T1000 (cell line): ENCODE measurements at regions not wholly inside any gene's neighbourhood (a gene's known extent, or its start where the extent isn't known, plus 50 kb on each side); places are given as distances from the start of the nearest gene placed in this dataset.
A peak's percentile ranks its signal among the peaks of the same experiment; 100 is the strongest.

Experiments
- DNase-seq: peaks from one replicate; lab custom pipeline; 2025; ENCODE audit warnings: mixed read lengths; lab: John Stamatoyannopoulos, UW

GRCh38 chr14:97350894-97351731 is 553.9 kb downstream of the VRK1 start:
- no peak for DNase-seq

DNA sequence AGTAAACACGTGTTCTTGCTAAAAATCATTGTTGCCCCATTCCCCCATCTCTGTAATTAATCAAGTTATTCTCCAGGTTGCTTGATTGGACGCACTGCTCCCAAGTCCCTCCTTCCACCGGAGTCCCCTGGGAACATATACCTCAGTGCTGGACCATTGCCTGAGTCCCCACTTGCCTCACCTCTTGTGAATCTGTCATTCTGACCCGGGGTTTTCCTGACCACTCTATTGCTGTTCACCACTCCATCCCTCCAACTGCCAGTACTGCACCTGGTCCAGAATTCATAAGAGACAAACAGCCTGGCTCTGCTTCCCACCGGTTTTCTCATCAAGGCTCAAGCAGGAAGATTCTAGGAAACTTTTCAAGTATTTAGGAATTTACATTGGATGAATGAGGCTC is 555.9 kb downstream of the VRK1 start:
- no peak for DNase-seq

GRCh38 chr14:97354119-97354722 is 557.0 kb downstream of the VRK1 start:
- no peak for DNase-seq

GRCh38 chr14:97359341-97359740 is 562.2 kb downstream of the VRK1 start:
- no peak for DNase-seq

- DNase-seq = no peak
Observed at GRCh38 chr14:97361181-97361580, 564.0 kb downstream of the VRK1 start.

GRCh38 chr14:97361958-97362357 is 564.8 kb downstream of the VRK1 start:
- no peak for DNase-seq

DNA sequence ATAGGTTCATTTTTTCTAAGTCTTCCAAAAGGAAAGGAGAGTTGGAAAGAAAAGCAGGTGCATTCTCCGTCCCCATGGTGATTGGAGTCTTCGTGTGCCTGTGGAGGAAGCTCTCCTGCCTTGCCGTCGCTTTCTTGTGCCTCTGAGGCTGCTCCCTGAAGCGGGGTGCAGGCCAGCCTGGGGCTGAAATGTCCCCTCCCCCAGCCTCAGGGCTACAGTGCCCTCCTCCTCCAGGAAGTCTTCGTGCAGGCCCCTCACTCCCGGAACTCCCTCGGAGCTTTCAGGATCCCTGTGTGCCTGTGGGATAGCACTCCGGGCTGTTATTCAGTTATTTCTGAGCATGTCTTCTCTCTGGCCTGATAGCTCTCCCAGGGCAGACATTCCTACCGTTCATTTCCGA is 569.2 kb downstream of the VRK1 start:
- DNase-seq = no peak

GRCh38 chr14:97367278-97367677 is 570.1 kb downstream of the VRK1 start:
- DNase-seq = no peak

DNA sequence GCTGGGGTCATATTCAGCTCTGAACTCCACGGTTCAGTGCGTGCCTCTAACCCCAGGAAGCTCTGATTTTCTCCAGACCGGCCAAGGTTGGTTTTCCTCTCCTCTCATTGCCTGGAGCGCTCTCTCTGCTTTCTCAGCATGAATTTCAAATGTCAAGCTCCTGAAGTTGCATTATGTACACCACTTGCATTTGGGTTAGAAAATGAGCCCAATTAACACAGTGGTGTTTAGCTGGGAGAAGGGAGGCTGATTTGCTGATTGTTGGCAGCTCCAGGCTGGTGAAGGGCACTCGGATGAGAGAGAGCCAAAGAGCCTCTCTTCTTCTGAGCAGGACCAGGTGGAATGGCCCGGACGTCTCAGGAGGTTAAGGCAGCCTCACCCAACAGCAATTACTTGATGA is 570.9 kb downstream of the VRK1 start:
- DNase-seq = no peak

DNA sequence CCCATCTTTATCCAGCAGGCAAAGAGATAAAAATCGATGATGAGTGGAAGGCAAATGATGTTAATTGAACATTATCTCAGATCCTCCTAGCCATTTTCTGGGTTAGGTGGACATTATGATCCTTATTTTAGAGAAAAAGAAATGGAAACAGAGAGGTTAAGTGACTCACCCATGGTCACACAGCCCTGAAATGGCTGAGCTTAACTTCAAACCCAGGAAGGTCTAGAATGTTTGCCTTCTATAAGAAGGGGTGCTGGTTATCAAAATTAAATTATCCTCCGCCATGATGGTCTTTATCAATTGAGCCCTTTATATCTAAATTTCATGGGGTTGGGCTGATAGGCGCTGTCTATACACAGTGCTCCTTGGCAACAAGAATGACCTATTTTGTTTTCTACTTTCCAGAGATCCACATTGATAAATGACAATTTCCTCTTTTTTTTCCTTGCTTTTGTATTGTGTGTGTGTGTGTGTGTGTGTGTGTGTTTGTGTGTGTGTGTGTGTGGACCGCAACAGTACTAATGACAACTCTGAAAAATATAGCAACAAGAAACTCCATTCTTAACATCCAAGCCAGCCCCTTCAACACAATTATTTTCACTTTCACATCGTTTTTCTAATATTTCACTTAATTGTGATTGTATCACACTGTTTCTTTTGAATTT is 571.9 kb downstream of the VRK1 start:
- no peak for DNase-seq

- peak; percentile 4 for DNase-seq
Observed at GRCh38 chr14:97369901-97370300, 572.7 kb downstream of the VRK1 start.

DNA sequence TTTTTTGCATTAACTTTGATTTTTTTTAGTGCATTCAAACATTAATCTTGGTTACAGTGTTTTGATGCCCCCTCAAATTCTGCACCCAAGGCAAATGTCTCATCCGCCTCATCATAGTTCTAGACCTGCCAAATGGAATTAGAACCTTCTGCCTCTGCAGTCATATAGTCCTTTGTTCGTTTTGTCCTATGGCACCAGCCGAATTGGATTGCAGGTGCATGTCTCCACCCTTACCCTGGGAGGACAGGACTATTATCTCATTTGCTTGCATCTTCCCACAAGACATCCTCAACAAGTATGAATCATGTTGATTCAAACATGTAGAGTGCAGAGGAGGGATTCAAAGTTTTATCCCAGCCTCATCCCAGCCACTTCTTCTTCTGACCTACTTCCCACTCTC is 579.1 kb downstream of the VRK1 start:
- DNase-seq = no peak

DNA sequence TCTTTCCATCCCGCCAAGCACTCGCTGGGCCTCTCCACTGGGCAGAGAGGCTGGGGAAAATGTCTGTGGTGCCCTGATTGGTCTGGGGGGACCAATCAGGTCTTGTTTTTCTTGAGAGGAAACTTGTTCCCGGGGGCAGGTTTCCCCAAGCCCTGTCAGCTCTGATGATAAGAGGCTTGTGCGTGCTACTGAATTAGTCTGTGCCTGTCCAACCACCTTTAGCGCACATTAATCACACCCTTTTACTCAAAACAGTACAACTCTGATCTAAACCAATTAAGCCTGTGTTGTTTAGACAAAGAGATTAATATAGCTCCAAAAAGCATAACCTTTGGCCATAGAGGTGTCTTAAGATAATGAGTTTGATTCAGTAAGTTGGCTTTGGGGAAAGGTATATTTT is 580.4 kb downstream of the VRK1 start:
- DNase-seq = no peak

DNA sequence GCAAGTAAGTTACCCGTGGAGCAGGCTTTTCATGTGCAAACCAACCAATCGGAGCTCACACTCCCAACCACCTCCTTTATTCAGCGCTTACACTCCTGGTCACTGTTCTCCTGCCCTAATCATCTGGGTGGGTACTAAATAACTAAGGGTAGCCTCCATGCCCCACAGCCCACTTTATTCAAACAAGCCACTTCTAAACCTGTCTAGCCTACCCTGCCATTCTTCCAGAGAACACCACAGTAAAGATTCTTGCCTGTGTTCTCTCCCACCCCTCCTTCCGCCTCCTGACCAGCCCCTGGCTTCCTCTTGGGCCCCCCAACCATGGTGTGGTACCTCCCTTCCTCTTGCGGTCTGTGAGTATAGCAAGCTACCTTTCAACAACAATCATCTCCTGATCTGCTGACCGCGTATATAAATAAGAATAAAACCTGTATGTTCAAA is 581.9 kb downstream of the VRK1 start:
- DNase-seq = no peak

- DNase-seq = peak; percentile 2
Observed at GRCh38 chr14:97380539-97380941, 583.4 kb downstream of the VRK1 start.

DNA sequence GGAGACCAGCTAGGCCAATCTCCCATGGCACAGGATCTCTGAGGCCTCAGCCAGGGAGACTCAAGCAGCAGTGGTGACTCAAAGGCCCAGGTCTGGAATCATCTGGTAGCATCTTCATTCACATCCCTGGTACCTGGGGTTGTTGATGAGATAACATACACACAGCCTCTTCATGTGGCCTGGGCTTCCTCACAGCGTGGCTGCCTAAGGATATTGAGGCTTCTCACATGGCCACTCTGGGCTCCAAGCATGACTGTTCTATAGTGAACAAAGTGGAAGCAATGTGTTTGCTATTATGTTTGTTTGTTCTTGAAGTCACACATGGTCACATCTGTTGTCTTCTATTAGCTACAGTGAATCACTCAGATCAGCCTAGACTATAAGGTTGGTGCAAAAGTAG is 584.1 kb downstream of the VRK1 start:
- DNase-seq = no peak

DNA sequence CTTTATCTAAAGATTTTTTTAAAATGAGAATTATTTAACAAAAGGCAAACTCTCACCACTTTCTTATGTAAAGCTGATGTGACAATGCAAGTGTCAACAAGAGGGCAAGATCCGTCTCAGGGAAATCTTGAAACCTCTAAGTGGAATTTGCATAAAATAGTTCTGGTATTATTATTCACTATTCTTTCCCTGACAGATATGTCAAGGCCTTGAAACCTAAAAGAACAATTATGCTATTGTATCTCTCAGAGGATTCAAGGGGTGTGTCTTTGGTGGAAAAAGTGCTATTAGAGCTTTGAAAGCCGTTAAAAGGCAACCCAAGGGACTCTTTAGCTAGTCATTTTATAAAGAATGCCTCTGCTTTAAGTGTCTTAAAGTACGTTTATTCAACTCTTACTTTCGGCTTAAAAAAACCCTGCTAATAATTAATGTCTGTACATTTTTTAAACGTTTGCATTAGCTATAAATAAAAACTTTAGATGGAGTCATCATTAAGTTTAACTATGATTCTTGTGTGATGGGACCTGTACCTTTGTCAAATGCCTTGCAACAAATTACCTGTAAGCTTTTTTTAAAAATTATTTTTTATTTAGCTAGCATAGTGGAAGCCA is 585.5 kb downstream of the VRK1 start:
- no peak for DNase-seq

GRCh38 chr14:97385727-97386126 is 588.5 kb downstream of the VRK1 start:
- no peak for DNase-seq

GRCh38 chr14:97387252-97387874 is 590.2 kb downstream of the VRK1 start:
- no peak for DNase-seq

GRCh38 chr14:97388408-97388807 is 591.2 kb downstream of the VRK1 start:
- DNase-seq = no peak

DNA sequence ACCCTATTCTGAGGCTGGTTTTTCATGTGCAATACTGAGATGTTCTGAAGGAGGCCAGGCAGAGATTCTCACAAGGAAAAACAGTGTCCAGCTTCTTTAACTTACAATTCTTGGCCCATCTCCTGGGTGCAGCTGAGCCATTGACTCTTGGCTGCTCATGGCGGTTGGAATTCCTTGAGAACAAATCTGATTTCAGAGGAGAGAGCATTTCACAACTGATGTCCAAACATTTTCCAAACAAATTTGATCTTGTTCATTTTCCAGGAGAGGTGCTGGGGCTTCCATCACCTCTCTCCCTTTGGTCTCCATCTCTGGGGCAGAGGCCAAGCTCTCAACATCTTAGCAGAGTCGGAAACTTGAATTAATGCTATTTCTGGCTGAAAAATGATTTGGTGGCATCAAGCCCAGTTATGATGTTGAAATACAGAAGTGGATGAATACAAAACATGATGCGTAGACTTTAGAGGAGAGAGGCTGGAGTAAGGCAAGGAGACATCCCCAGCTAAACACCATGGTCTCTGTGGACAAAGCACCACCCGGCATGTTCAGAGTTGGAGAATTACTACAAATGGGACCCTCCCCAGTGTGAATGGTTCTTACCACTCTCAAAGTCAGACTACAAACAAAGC is 593.0 kb downstream of the VRK1 start:
- no peak for DNase-seq

DNA sequence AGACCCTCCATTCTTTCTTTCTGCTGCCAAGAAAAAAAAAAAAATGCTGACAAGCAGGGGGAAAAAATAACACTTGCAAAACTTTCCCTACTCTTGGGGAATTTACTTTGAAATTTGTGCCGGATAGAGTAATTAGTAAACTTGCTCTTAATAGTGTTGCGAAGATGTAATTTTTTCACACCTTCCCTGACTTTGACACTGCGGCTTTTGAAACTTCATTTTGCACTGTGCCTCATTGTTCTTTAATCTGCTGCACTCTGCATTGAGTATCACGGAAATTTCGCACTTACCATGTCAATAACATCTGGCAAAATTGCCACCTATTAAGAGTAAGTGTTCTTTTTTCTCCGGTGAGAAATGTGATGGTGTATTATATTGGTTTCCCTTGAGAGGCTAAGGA is 596.1 kb downstream of the VRK1 start:
- DNase-seq = no peak
